HUES6 (cell line): ENCODE measurements at regions not wholly inside any gene's neighbourhood (a gene's known extent, or its start where the extent isn't known, plus 50 kb on each side); places are given as distances from the start of the nearest gene placed in this dataset.
"Not testable (repeated sequence)": the region's sequence is repeated elsewhere in the genome, so short reads cannot be mapped to it uniquely, and the experiment has no call there.

Source experiments
- H3K27ac ChIP-seq: 2 replicates; pipeline ENCODE4 v1.7.0; 2013; ENCODE audit warnings: low read depth, mild to moderate bottlenecking, low read length, inconsistent platforms
- H3K27me3 ChIP-seq: 2 replicates; pipeline ENCODE4 v1.6.1; 2013; ENCODE audit warnings: low read length; ENCODE audit not compliant: control insufficient read depth, insufficient read depth
- H3K36me3 ChIP-seq: 2 replicates; pipeline ENCODE4 v1.6.1; 2013; ENCODE audit warnings: low read length; ENCODE audit not compliant: control insufficient read depth, insufficient read depth
- H3K4me1 ChIP-seq: 2 replicates; pipeline ENCODE4 v1.6.1; 2013; ENCODE audit warnings: low read length; ENCODE audit not compliant: control insufficient read depth, insufficient read depth
- H3K4me3 ChIP-seq: 2 replicates; pipeline ENCODE4 v1.5.1; 2013; ENCODE audit warnings: low read depth, low read length
- H3K9ac ChIP-seq: one replicate; pipeline ENCODE4 v1.6.1; 2013; ENCODE audit warnings: mild to moderate bottlenecking, low read length
- H3K9me3 ChIP-seq: 2 replicates; pipeline ENCODE4 v1.6.1; 2013; ENCODE audit warnings: low read depth, low read length; ENCODE audit not compliant: control insufficient read depth, insufficient read depth

DNA sequence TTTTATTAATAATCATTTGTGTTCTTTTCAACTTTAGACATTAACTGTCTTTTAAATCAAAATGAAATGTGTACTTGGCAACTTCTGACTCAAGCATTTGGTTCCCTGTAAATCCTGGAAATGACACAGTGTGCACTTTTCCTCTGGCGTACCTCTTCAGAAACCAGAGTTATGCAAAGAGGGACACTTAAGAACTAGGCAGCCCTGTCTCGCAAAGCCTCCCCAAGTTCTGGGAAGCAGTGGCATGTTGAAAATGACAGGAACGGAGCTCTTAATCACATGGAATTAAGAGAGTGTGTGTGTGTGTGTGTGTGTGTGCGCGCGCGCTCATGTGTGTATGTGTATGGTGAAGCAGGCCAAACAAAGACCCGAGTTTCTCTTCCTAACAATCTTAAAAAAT, 707.4 kb downstream of the MECOM start:
- Histone ChIP-seq H3K27me3 (no peaks in the 10 kb centered on the region), H3K9ac (no peak overlapping the region), H3K9me3 (peaks cover 10% of the 10 kb centered on the region), H3K4me3 (no peak overlapping the region), H3K36me3 (no peaks in the 10 kb centered on the region), H3K4me1 (peaks cover 7% of the 10 kb centered on the region; the same call in 1 of the 2 replicates), H3K27ac (no peak overlapping the region)

DNA sequence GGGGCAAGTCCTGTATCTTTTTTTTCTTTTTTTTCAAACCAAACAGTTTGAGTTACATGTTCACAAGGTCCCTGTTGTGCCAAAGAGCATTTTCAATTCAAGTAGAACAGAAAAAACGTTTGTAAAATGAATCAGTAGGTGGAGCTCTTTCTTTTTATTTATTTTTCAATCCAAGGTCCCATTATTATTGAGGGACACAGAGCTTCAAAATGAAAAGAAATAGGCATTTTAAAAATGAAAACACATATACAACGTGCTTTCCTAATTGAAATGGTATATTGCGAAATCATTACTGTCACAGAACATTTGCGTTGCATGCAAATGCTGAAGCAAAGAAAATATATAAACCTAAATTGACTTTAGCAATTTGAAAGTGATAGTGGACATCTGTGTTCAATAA, 711.0 kb downstream of the MECOM start:
- Histone ChIP-seq H3K9me3 (peaks cover 10% of the 10 kb centered on the region), H3K9ac (no peak overlapping the region), H3K4me3 (no peak overlapping the region)

DNA sequence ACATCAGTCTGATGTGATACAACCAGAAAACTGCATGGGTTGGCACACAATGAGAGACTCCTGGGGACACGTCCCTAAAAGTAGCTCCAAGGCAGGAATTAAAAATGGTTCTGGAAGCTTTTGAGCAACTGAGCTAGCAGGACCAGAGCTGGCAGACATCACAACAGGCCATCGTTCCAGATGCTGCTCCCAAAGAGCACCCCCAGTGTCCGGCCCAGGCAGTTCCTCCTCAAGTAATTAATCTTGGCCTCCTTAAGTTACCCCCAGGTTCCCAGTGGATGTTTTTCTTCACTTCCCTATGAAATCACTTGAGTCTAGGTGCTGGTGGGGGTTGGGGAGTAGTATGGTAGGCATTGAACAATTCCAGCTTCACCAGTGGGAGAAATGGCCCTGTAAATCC, 711.6 kb downstream of the MECOM start:
- no peak overlapping the region for H3K27ac ChIP-seq

More for the DNA sequence above, 711.0 kb downstream of the MECOM start:
- Histone ChIP-seq H3K27ac (no peak overlapping the region), H3K4me1 (no peaks in the 10 kb centered on the region; the same call in 1 of the 2 replicates), H3K36me3 (no peaks in the 10 kb centered on the region), H3K27me3 (no peaks in the 10 kb centered on the region)

GRCh38 chr3:168951368-168951767, 712.1 kb downstream of the MECOM start:
- Histone ChIP-seq H3K9me3 (peaks cover 10% of the 10 kb centered on the region), H3K27me3 (no peaks in the 10 kb centered on the region), H3K4me3 (no peak overlapping the region), H3K36me3 (no peaks in the 10 kb centered on the region), H3K27ac (no peak overlapping the region), H3K9ac (no peak overlapping the region), H3K4me1 (no peaks in the 10 kb centered on the region; the same call in 1 of the 2 replicates)

More for the DNA sequence above, 711.6 kb downstream of the MECOM start:
- Histone ChIP-seq H3K27me3 (no peaks in the 10 kb centered on the region), H3K4me1 (no peaks in the 10 kb centered on the region; the same call in 1 of the 2 replicates), H3K4me3 (no peak overlapping the region), H3K9me3 (peaks cover 10% of the 10 kb centered on the region), H3K9ac (no peak overlapping the region), H3K36me3 (no peaks in the 10 kb centered on the region)

DNA sequence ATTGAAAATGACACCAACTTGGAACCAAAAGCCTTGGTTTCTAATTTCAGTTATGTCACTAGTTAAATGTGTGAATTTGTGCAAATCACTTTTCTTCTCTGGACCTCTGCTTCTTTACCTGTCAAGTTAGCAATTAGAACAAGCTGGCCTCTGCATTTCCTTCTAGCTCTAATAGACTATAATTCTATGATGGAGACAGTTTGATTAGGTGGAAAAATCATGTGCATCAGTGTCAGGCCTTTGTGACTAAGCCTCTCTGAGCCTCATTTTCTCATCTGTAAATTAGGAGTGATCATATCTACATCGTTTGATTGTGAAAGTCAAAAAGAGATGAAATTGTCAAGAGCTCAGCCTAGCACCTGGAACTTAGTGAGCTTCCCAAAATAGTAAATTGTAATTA, 712.9 kb downstream of the MECOM start:
- H3K4me3 ChIP-seq: no peak overlapping the region
- peaks cover 10% of the 10 kb centered on the region for H3K9me3 ChIP-seq
- no peaks in the 10 kb centered on the region for H3K36me3 ChIP-seq
- no peak overlapping the region for H3K9ac ChIP-seq
- H3K27me3 ChIP-seq: no peaks in the 10 kb centered on the region
- no peaks in the 10 kb centered on the region; the same call in 1 of the 2 replicates for H3K4me1 ChIP-seq
- H3K27ac ChIP-seq: no peak overlapping the region

DNA sequence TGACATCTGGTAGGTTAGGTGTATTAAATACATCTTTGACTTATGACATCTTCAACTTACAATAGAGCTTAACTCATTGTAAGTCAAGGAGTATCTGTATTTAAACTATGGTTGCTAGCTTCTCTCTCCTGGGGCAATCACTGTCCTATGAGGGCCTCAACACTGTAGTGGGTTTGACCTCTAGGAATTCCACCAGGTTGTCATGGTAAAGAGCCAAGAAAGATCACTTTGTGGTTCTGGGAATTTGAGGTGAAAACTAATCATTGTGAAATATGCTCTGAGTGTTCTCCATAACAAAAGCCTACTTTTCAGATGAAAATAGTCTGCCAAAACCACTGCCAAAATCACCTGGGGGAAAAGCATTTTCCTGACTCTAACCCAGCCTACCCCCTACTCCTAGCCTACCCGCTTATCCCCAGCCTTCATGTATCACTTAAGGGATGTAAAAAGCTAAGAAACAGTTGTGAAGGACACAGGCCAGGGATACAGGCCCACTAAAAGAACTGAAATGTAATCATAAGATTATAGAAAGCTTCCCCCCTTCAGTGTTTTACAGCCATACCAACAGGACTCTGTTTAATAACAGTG, 723.8 kb downstream of the MECOM start:
- H3K9me3 ChIP-seq: peaks cover 10% of the 10 kb centered on the region; the same call in 1 of the 2 replicates
- no peaks in the 10 kb centered on the region for H3K36me3 ChIP-seq
- no peak overlapping the region for H3K4me3 ChIP-seq
- no peaks in the 10 kb centered on the region for H3K27me3 ChIP-seq
- peaks cover 9% of the 10 kb centered on the region for H3K4me1 ChIP-seq
- H3K27ac ChIP-seq: no peak overlapping the region
- no peak overlapping the region for H3K9ac ChIP-seq

DNA sequence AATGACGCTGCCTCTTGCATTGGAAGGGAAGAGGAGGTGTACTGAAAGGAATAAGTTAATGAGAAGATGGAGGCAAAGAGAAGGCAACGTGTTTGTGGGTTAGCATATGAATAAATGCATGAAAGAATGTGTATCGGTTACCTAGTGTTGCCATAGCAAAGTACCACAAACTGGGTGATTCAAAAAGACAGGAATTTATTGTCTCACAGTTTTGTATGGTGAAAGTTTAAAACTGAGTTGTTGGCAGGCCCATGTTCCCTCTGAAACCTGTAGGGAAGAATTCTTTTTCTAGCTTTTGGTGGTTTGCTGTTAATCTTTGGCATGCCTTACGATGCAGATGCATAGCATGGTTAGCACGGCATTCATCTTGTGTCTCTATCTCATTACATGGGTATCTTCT, 729.9 kb downstream of the MECOM start:
- peak overlapping the region; percentile 46 for H3K9ac ChIP-seq
- H3K4me3 ChIP-seq: no peak overlapping the region
- peaks cover 27% of the 10 kb centered on the region for H3K9me3 ChIP-seq
- H3K4me1 ChIP-seq: peaks cover 21% of the 10 kb centered on the region; the same call in 1 of the 2 replicates
- no peaks in the 10 kb centered on the region; the same call in 1 of the 2 replicates for H3K36me3 ChIP-seq
- peak overlapping the region; percentile 41; the same call in 1 of the 2 replicates for H3K27ac ChIP-seq
- no peaks in the 10 kb centered on the region for H3K27me3 ChIP-seq

- Histone ChIP-seq H3K9me3 (peaks cover 17% of the 10 kb centered on the region), H3K9ac (peak overlapping the region; percentile 80), H3K4me1 (peaks cover 21% of the 10 kb centered on the region; the same call in 1 of the 2 replicates), H3K4me3 (peak overlapping the region; percentile 36; the same call in 1 of the 2 replicates)
- H3K36me3 ChIP-seq, H3K27ac ChIP-seq, H3K27me3 ChIP-seq: not testable (repeated sequence)
These were observed 733.5 kb downstream of the MECOM start for GRCh38 chr3:168929997-168930396.

GRCh38 chr3:168926426-168926825, 737.1 kb downstream of the MECOM start:
- no peaks in the 10 kb centered on the region for H3K27me3 ChIP-seq

GRCh38 chr3:168925568-168925967, 737.9 kb downstream of the MECOM start:
- H3K27ac ChIP-seq: no peak overlapping the region
- H3K9me3 ChIP-seq: peaks cover 4% of the 10 kb centered on the region; the same call in 1 of the 2 replicates
- 0 out of 2 replicates have a peak, but pooled peaks cover 7% of the 10 kb centered on the region for H3K4me1 ChIP-seq
- no peak overlapping the region for H3K4me3 ChIP-seq
- H3K36me3 ChIP-seq: no peaks in the 10 kb centered on the region; the same call in 1 of the 2 replicates
- H3K27me3 ChIP-seq: no peaks in the 10 kb centered on the region
- no peak overlapping the region for H3K9ac ChIP-seq

More at GRCh38 chr3:168926426-168926825, 737.1 kb downstream of the MECOM start:
- Histone ChIP-seq H3K27ac (no peak overlapping the region), H3K36me3 (no peaks in the 10 kb centered on the region; the same call in 1 of the 2 replicates), H3K9ac (no peak overlapping the region), H3K9me3 (peaks cover 5% of the 10 kb centered on the region; the same call in 1 of the 2 replicates), H3K4me1 (0 out of 2 replicates have a peak, but pooled peaks cover 8% of the 10 kb centered on the region), H3K4me3 (no peak overlapping the region)

- Histone ChIP-seq H3K9ac (no peak overlapping the region), H3K4me1 (no peaks in the 10 kb centered on the region), H3K36me3 (no peaks in the 10 kb centered on the region), H3K9me3 (no peaks in the 10 kb centered on the region), H3K27me3 (no peaks in the 10 kb centered on the region), H3K4me3 (no peak overlapping the region), H3K27ac (no peak overlapping the region)
These were observed 748.9 kb downstream of the MECOM start for GRCh38 chr3:168914662-168915061.
